ENCODE measurements at regions not wholly inside any gene's neighbourhood (a gene's known extent, or its start where the extent isn't known, plus 50 kb on each side); places are given as distances from the start of the nearest gene placed in this dataset.

GRCh38 chr16:72291531-72291981 is 119.6 kb upstream of the PMFBP1 start:
- no peak for TF ChIP-seq CTCF (IDR thresholded peaks at IDR 0.05; ENCODE audit: unreplicated experiment in 3 of 3)
- H3K27ac Mint-ChIP-seq, result no peak overlapping the region
- no peaks in the 10 kb centered on the region for H3K9me3 Mint-ChIP-seq
- no peaks in the 10 kb centered on the region for H3K27me3 Mint-ChIP-seq (ENCODE audit: low read depth)
- no peaks in the 10 kb centered on the region for H3K4me1 Mint-ChIP-seq
- no peak overlapping the region for H3K4me3 Mint-ChIP-seq
- no peaks in the 10 kb centered on the region for H3K36me3 Mint-ChIP-seq (ENCODE audit: low read depth)

GRCh38 chr16:72291121-72291520 is 119.2 kb upstream of the PMFBP1 start:
- Mint-ChIP-seq H3K4me1 (no peaks in the 10 kb centered on the region), H3K27me3 (ENCODE audit: low read depth) (no peaks in the 10 kb centered on the region)

GRCh38 chr16:72287649-72288048 is 115.7 kb upstream of the PMFBP1 start:
- Mint-ChIP-seq H3K9me3 (no peaks in the 10 kb centered on the region), H3K4me3 (no peak overlapping the region), H3K27ac (no peak overlapping the region), H3K27me3 (ENCODE audit: low read depth) (no peaks in the 10 kb centered on the region), H3K36me3 (ENCODE audit: low read depth) (no peaks in the 10 kb centered on the region), H3K4me1 (no peaks in the 10 kb centered on the region)
- TF ChIP-seq CTCF (IDR thresholded peaks at IDR 0.05; ENCODE audit: unreplicated experiment in 3 of 3), result no peak

More at GRCh38 chr16:72291121-72291520, 119.2 kb upstream of the PMFBP1 start:
- Mint-ChIP-seq H3K4me3 (no peak overlapping the region), H3K36me3 (ENCODE audit: low read depth) (no peaks in the 10 kb centered on the region), H3K9me3 (no peaks in the 10 kb centered on the region), H3K27ac (no peak overlapping the region)
- no peak for TF ChIP-seq CTCF (IDR thresholded peaks at IDR 0.05; ENCODE audit: unreplicated experiment in 3 of 3)

- Mint-ChIP-seq H3K4me3 (no peak overlapping the region), H3K36me3 (ENCODE audit: low read depth) (no peaks in the 10 kb centered on the region), H3K27me3 (ENCODE audit: low read depth) (no peaks in the 10 kb centered on the region), H3K9me3 (no peaks in the 10 kb centered on the region), H3K27ac (no peak overlapping the region), H3K4me1 (no peaks in the 10 kb centered on the region)
- TF ChIP-seq CTCF (IDR thresholded peaks at IDR 0.05; ENCODE audit: unreplicated experiment in 3 of 3), result no peak
These were observed 115.1 kb upstream of the PMFBP1 start for GRCh38 chr16:72286936-72287620.

GRCh38 chr16:72285728-72286127 is 113.8 kb upstream of the PMFBP1 start:
- Mint-ChIP-seq H3K9me3 (no peaks in the 10 kb centered on the region), H3K36me3 (ENCODE audit: low read depth) (no peaks in the 10 kb centered on the region), H3K27ac (no peak overlapping the region), H3K27me3 (ENCODE audit: low read depth) (no peaks in the 10 kb centered on the region), H3K4me1 (no peaks in the 10 kb centered on the region), H3K4me3 (no peak overlapping the region)
- no peak for TF ChIP-seq CTCF (IDR thresholded peaks at IDR 0.05; ENCODE audit: unreplicated experiment in 3 of 3)

- Mint-ChIP-seq H3K9me3 (no peaks in the 10 kb centered on the region), H3K27me3 (ENCODE audit: low read depth) (no peaks in the 10 kb centered on the region), H3K4me1 (no peaks in the 10 kb centered on the region), H3K4me3 (no peak overlapping the region), H3K27ac (no peak overlapping the region), H3K36me3 (ENCODE audit: low read depth) (no peaks in the 10 kb centered on the region)
- TF ChIP-seq CTCF (IDR thresholded peaks at IDR 0.05; ENCODE audit: unreplicated experiment in 3 of 3), result no peak
These were observed 113.4 kb upstream of the PMFBP1 start for GRCh38 chr16:72285324-72285723.

All from nephron (organoid).